SU-DHL-6 (cell line): ENCODE measurements at regions not wholly inside any gene's neighbourhood (a gene's known extent, or its start where the extent isn't known, plus 50 kb on each side); places are given as distances from the start of the nearest gene placed in this dataset.

Source experiments
- H2AFZ ChIP-seq: fragments of 200-600 bp; sonication (generic); 2 replicates; pipeline ENCODE4 v1.6.1; 2014; ENCODE audit warnings: low read depth, mild to moderate bottlenecking, moderate library complexity, mixed read lengths, antibody characterized with exemption, low read length; ENCODE audit not compliant: severe bottlenecking
- H3F3A ChIP-seq: fragments of 200-600 bp; shearing (Covaris generic); 2 replicates; pipeline ENCODE4 v1.6.0; 2016; ENCODE audit warnings: antibody characterized with exemption, mild to moderate bottlenecking; ENCODE audit not compliant: insufficient read depth
- H3K27ac ChIP-seq: fragments of 200-600 bp; sonication (generic); 2 replicates; pipeline ENCODE4 v1.5.1; 2016; ENCODE audit warnings: low read depth, mild to moderate bottlenecking, low read length, moderate library complexity, mixed read lengths
- H3K27me3 ChIP-seq: fragments of 200-600 bp; sonication (generic), shearing (Covaris generic); 2 replicates; pipeline ENCODE4 v1.6.0; 2014; ENCODE audit warnings: mild to moderate bottlenecking, low read length
- H3K36me3 ChIP-seq: fragments of 200-600 bp; sonication (generic); 2 replicates; pipeline ENCODE4 v1.6.1; 2014; ENCODE audit warnings: mild to moderate bottlenecking, low read length, mixed read lengths
- H3K4me2 ChIP-seq: fragments of 300-600, 200-600 bp; shearing (Covaris generic), sonication (generic); 2 replicates; pipeline ENCODE4 v1.6.0; 2014; ENCODE audit warnings: low read length, low read depth, mild to moderate bottlenecking; ENCODE audit not compliant: poor library complexity, severe bottlenecking
- H3K4me3 ChIP-seq: fragments of 200-600 bp; sonication (generic); 2 replicates; pipeline ENCODE4 v1.5.1; 2014; ENCODE audit warnings: antibody characterized with exemption, low read length, mild to moderate bottlenecking, mixed read lengths; ENCODE audit not compliant: insufficient read depth, poor library complexity, severe bottlenecking
- H3K79me2 ChIP-seq: fragments of 200-600 bp; sonication (generic); 2 replicates; pipeline ENCODE4 v1.6.1; 2014; ENCODE audit warnings: mild to moderate bottlenecking, low read length, moderate library complexity; ENCODE audit not compliant: insufficient read depth
- H3K9ac ChIP-seq: fragments of 200-600 bp; sonication (generic); 2 replicates; pipeline ENCODE4 v1.7.0; 2014; ENCODE audit warnings: mild to moderate bottlenecking, low read length
- H3K9me2 ChIP-seq: fragments of 200-600 bp; sonication (generic); replicated peaks from 2 replicates; pipeline ENCODE4 v1.6.1; 2014; ENCODE audit warnings: low read length; ENCODE audit not compliant: insufficient read depth
- H3K9me3 ChIP-seq: fragments of 200-600 bp; sonication (generic); 2 replicates; pipeline ENCODE4 v1.6.1; 2014; ENCODE audit warnings: low read length, mixed read lengths; ENCODE audit not compliant: insufficient read depth
- H4K20me1 ChIP-seq: fragments of 200-600 bp; sonication (generic); 2 replicates; pipeline ENCODE4 v1.6.1; 2014; ENCODE audit warnings: low read depth, mild to moderate bottlenecking, antibody characterized with exemption, low read length, moderate library complexity, mixed read lengths
- CTCF ChIP-seq: fragments of 200-600 bp; sonication (generic); IDR thresholded peaks from one replicate; pipeline ENCODE4 v1.5.1; 2017; ENCODE audit warnings: antibody characterized with exemption, mild to moderate bottlenecking, low read length, moderate library complexity; ENCODE audit not compliant: insufficient read depth, poor library complexity, severe bottlenecking
- EZH2phosphoT487 ChIP-seq: fragments of 200-600 bp; sonication (generic), shearing (Covaris generic); conservative IDR thresholded peaks from 2 replicates; pipeline ENCODE4 v1.6.1; 2018; ENCODE audit warnings: mild to moderate bottlenecking, antibody characterized with exemption, low read length, moderate library complexity, mixed read lengths

- H3F3A ChIP-seq = no peaks in the 10 kb centered on the region
- no peak overlapping the region for H3K4me3 ChIP-seq
- no peaks in the 10 kb centered on the region for H3K27me3 ChIP-seq
- no peaks in the 10 kb centered on the region for H3K79me2 ChIP-seq
- H3K36me3 ChIP-seq = no peaks in the 10 kb centered on the region
- no peaks in the 10 kb centered on the region for H3K9me2 ChIP-seq
- H3K27ac ChIP-seq = no peak overlapping the region
- H3K4me2 ChIP-seq = no peak overlapping the region
- H2AFZ ChIP-seq = no peak overlapping the region
- H3K9me3 ChIP-seq = no peaks in the 10 kb centered on the region
- H3K9ac ChIP-seq = no peak overlapping the region
- TF ChIP-seq EZH2phosphoT487 (no peak), CTCF (no peak)
- H4K20me1 ChIP-seq = no peaks in the 10 kb centered on the region
Observed at GRCh38 chr11:80136991-80137390, 696.2 kb upstream of the TENM4 start.

GRCh38 chr11:80129396-80129795 lies 688.6 kb upstream of the TENM4 start:
- no peaks in the 10 kb centered on the region for H3K36me3 ChIP-seq
- no peaks in the 10 kb centered on the region for H3F3A ChIP-seq
- H3K27ac ChIP-seq = no peak overlapping the region
- H3K9me2 ChIP-seq = no peaks in the 10 kb centered on the region
- no peak overlapping the region for H3K4me2 ChIP-seq
- H3K4me3 ChIP-seq = no peak overlapping the region
- no peaks in the 10 kb centered on the region for H3K79me2 ChIP-seq
- TF ChIP-seq EZH2phosphoT487 = no peak
- no peak for TF ChIP-seq CTCF
- no peaks in the 10 kb centered on the region for H4K20me1 ChIP-seq
- no peak overlapping the region for H3K9ac ChIP-seq
- H3K9me3 ChIP-seq = no peaks in the 10 kb centered on the region
- no peak overlapping the region for H2AFZ ChIP-seq
- no peaks in the 10 kb centered on the region for H3K27me3 ChIP-seq

- Histone ChIP-seq H3K4me2 (no peak overlapping the region), H3K9me3 (no peaks in the 10 kb centered on the region), H3K9me2 (no peaks in the 10 kb centered on the region), H4K20me1 (no peaks in the 10 kb centered on the region), H3K9ac (no peak overlapping the region), H3K36me3 (no peaks in the 10 kb centered on the region), H3K27ac (no peak overlapping the region), H3K4me3 (no peak overlapping the region), H2AFZ (no peak overlapping the region), H3K79me2 (no peaks in the 10 kb centered on the region), H3K27me3 (no peaks in the 10 kb centered on the region), H3F3A (no peaks in the 10 kb centered on the region)
- TF ChIP-seq CTCF (no peak), EZH2phosphoT487 (no peak)
Observed at GRCh38 chr11:80122211-80122610, 681.4 kb upstream of the TENM4 start.

GRCh38 chr11:80118073-80118472 lies 677.2 kb upstream of the TENM4 start:
- Histone ChIP-seq H3K9me3 (no peaks in the 10 kb centered on the region), H3K9ac (no peak overlapping the region), H3K27ac (no peak overlapping the region), H3K9me2 (no peaks in the 10 kb centered on the region), H3K27me3 (no peaks in the 10 kb centered on the region), H2AFZ (no peak overlapping the region), H3K36me3 (no peaks in the 10 kb centered on the region), H3K4me2 (no peak overlapping the region), H3F3A (no peaks in the 10 kb centered on the region), H3K79me2 (no peaks in the 10 kb centered on the region), H3K4me3 (no peak overlapping the region), H4K20me1 (no peaks in the 10 kb centered on the region)
- TF ChIP-seq EZH2phosphoT487 = no peak
- TF ChIP-seq CTCF = no peak
